Right lobe of liver (tissue), 6 donors: ENCODE measurements at regions not wholly inside any gene's neighbourhood (a gene's known extent, or its start where the extent isn't known, plus 50 kb on each side); places are given as distances from the start of the nearest gene placed in this dataset.

Experiments
- ATAC-seq, 4 donors: fragments of 200-7000 bp; cut with Tn5 transposase; one replicate each; pipeline ENCODE4 v1.9.1; 2020; ENCODE audit warnings: mild to moderate bottlenecking in 4 of 4, moderate library complexity in 4 of 4
- DNase-seq, 3 donors: peaks; one replicate each; pipeline ENCODE4 v3.0.0-alpha.2; 2020
- H3K27ac ChIP-seq, 3 donors: fragments of 200-600 bp; one replicate each; pipeline ENCODE4 v1.8.0; 2022
- H3K27me3 ChIP-seq, 2 donors: fragments of 200-600 bp; one replicate each; pipeline ENCODE4 v1.8.0; 2022
- H3K36me3 ChIP-seq, 4 donors: fragments of 200-600 bp; sonication (generic) in 1 of 4; one replicate each; pipeline versions ENCODE4 v1.5.1 to v1.8.0; 2017 to 2022; ENCODE audit warnings: control low read depth in 1 of 4
- H3K4me1 ChIP-seq, 4 donors: fragments of 200-600 bp; sonication (generic) in 1 of 4; one replicate each; pipeline versions ENCODE4 v1.5.1 to v1.8.0; 2017 to 2022; ENCODE audit warnings: control low read depth in 1 of 4
- H3K4me3 ChIP-seq, 3 donors: fragments of 200-600 bp; one replicate each; pipeline ENCODE4 v1.8.0; 2022
- H3K9me3 ChIP-seq, 4 donors: fragments of 200-600 bp; sonication (generic) in 1 of 4; one replicate each; pipeline versions ENCODE4 v1.5.1 to v1.8.0; 2017 to 2022; ENCODE audit warnings: control low read depth in 1 of 4
- POLR2A ChIP-seq: fragments of 450-650 bp; IDR thresholded peaks from one replicate; pipeline ENCODE4 v1.6.1; 2017; ENCODE audit warnings: antibody characterized with exemption, mild to moderate bottlenecking
- WGBS: methylation state at CpG from one replicate; pipeline ENCODE4 v1.1.6; 2018; ENCODE audit warnings: low coverage, low lambda C conversion rate; ENCODE audit not compliant: insufficient coverage; ENCODE audit errors: missing lambda C conversion rate; 5-methylcytosine and 5-hydroxymethylcytosine counted together
- intact Hi-C, 2 donors: fragments of 100-400 bp; cut with DNase I; formaldehyde crosslinking; loops; one replicate each; pipeline versions ENCODE4 v1.11.2 to v1.14.1; 2022
- TF ChIP-seq, protein P1 (sequence below), 4 donors: fragments of 200-600 bp in 3 of 4; fragments of 450-650 bp in 1 of 4; IDR thresholded peaks; one replicate each; pipeline versions ENCODE4 v1.5.1 to v1.8.0; 2016 to 2022; ENCODE audit warnings: antibody characterized with exemption in 4 of 4, mild to moderate bottlenecking in 2 of 4
- donor health status: DM: no; HTN: yes; CAD: no.
- donor health status: DM: no; HTN: no; CAD: no.
- donor health status: DM: no; HTN: no; CAD: no.
- donor health status: DM: no; HTN: yes; CAD: no.
- donor health status: DM: no; HTN: yes; CAD: no.

DNA sequence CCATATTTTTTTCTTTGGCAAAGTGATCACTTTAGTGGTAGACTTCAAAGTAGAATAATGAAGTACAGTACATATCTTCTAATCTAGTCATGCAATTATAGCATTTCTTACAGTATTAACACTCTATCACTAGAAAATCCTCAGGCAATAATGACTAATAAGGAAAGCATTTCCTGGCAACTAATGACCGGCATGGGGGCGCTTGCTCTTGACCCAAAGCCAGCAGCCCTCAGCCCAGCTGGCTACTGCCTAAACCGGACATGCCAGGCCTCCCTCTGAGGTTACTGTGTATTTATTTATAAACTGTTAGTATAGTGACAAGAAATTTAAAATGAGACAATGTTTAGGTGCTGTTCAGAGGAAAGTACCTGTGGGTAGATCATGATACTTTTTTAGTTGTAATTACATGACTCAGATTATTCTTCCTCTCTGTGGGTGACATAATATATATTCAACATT lies 633.8 kb downstream of the PTPRC start:
- no peak overlapping the region for H3K4me3 ChIP-seq
- no peaks in the 10 kb centered on the region for H3K27me3 ChIP-seq
- no peaks in the 10 kb centered on the region for H3K9me3 ChIP-seq
- H3K27ac ChIP-seq, result no peak overlapping the region
- peak in 2 of 3 donors; percentile 28 to 45 for DNase-seq
- H3K4me1 ChIP-seq, result no peaks in the 10 kb centered on the region
- intact Hi-C loops, result no loop called here
- TF ChIP-seq, protein P1, sequence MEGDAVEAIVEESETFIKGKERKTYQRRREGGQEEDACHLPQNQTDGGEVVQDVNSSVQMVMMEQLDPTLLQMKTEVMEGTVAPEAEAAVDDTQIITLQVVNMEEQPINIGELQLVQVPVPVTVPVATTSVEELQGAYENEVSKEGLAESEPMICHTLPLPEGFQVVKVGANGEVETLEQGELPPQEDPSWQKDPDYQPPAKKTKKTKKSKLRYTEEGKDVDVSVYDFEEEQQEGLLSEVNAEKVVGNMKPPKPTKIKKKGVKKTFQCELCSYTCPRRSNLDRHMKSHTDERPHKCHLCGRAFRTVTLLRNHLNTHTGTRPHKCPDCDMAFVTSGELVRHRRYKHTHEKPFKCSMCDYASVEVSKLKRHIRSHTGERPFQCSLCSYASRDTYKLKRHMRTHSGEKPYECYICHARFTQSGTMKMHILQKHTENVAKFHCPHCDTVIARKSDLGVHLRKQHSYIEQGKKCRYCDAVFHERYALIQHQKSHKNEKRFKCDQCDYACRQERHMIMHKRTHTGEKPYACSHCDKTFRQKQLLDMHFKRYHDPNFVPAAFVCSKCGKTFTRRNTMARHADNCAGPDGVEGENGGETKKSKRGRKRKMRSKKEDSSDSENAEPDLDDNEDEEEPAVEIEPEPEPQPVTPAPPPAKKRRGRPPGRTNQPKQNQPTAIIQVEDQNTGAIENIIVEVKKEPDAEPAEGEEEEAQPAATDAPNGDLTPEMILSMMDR (IDR thresholded peaks at IDR 0.05), result no peak
- no peak for TF ChIP-seq POLR2A
- 54% methylated on average over 3 of the region's 3 CpGs for WGBS
- ATAC-seq, result peak in 2 of 4 donors; percentile 49 to 62
- no peaks in the 10 kb centered on the region for H3K36me3 ChIP-seq

DNA sequence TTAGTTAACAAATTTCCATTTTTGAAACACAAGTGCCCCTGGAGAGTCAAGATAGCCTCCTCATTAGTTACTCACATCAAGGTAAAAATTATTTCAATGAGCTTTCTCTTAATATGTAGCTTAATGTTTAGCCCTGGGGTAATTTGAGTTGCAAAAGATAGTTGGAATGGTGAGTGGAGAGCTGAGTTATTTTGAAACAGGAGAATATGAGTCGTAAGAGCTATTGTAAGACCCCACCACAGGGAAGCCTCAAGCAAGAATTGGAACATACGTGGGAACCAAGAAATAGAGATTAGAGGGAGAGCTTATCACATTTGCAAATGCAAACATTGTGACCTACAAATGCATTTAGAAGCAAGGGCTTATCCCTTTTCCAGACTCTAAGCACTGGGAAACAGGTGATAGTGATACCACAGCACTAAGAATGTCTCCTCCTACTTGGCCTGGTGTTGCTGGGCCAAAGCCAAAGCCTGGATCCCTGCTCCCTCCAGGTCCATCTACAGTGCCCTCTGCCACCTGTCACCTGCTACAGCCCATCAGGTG lies 635.1 kb downstream of the PTPRC start:
- 49% methylated on average over 2 of the region's 2 CpGs for WGBS
- H3K9me3 ChIP-seq, result no peaks in the 10 kb centered on the region
- no peak overlapping the region for H3K27ac ChIP-seq
- peak in 1 of 3 donors; percentile 40 for DNase-seq
- H3K36me3 ChIP-seq, result no peaks in the 10 kb centered on the region
- intact Hi-C loops, result no loop called here
- no peaks in the 10 kb centered on the region for H3K27me3 ChIP-seq
- ATAC-seq, result peak in 3 of 4 donors; percentile 25 to 41 (median 40)
- no peak overlapping the region for H3K4me3 ChIP-seq
- TF ChIP-seq, protein P1 (IDR thresholded peaks at IDR 0.05), result no peak
- TF ChIP-seq POLR2A, result no peak
- no peaks in the 10 kb centered on the region for H3K4me1 ChIP-seq

DNA sequence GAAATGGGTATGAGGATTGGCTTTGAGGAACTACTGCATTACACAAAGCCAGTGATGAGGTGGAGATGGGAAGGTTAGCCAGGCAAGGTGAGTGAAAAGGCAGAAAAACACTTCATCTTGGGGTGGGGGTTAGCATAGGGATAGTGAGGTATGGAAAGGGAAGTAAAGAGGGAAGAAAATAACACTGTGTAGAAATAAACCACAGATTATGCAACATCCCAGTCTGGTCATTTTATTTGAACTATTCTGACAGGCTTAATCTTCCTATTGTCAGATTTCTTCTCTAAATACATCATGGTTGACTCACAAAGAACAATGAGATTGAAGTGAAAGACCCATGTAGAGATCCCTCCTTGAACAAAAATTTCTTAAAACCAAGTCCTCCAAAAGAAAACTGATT lies 640.2 kb downstream of the PTPRC start:
- no peak for TF ChIP-seq POLR2A
- TF ChIP-seq, protein P1 (IDR thresholded peaks at IDR 0.05), result no peak
- no peak for DNase-seq
- no peaks in the 10 kb centered on the region for H3K9me3 ChIP-seq
- ATAC-seq, result no peak
- H3K36me3 ChIP-seq, result no peaks in the 10 kb centered on the region
- no peaks in the 10 kb centered on the region for H3K27me3 ChIP-seq
- no peak overlapping the region for H3K27ac ChIP-seq
- intact Hi-C loops, result no loop called here
- no peaks in the 10 kb centered on the region for H3K4me1 ChIP-seq
- no peak overlapping the region for H3K4me3 ChIP-seq

DNA sequence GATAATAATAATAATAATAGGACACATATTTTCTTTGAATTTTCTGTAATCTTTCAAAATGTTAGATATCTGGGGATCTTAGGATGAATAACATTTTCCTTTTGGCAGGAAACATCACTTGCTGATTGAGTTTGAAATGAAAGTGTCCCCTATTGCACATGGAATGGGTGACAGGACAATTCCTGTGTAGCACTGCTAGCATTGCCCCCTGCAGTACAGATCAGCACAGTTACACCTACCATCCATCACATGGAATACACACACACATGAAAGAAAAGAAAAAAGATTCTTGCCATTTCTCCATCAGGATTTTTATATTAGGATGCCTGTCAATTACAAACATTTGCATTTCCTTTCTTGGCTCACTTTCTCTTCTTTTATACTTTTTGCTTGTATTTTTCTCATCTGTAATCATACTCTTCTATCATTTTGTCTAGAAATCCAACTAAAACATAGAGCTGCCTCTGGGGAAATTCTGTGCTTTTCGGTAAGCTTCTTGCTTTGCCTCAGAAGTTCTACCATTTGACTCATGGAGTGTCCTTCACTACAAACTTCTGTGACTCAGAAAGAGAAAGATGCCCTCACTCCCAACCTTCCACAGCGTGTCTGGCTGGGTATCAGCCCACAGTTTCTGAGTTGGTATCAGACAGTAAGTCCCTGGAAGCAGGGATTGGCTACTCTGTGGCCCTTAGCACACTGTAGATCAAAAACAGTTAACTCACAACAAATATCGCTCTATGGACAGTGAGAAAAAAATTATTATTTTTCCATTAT lies 641.2 kb downstream of the PTPRC start:
- no peak overlapping the region for H3K27ac ChIP-seq
- no peaks in the 10 kb centered on the region for H3K36me3 ChIP-seq
- no peaks in the 10 kb centered on the region for H3K27me3 ChIP-seq
- no peak overlapping the region for H3K4me3 ChIP-seq
- DNase-seq (no peak), ATAC-seq (no peak)
- no peaks in the 10 kb centered on the region for H3K4me1 ChIP-seq
- intact Hi-C loops, result no loop called here
- WGBS, result 67% methylated on average over 3 of the region's 3 CpGs
- no peak for TF ChIP-seq POLR2A
- TF ChIP-seq, protein P1 (IDR thresholded peaks at IDR 0.05), result no peak
- H3K9me3 ChIP-seq, result no peaks in the 10 kb centered on the region
